ENCODE measurements at regions not wholly inside any gene's neighbourhood (a gene's known extent, or its start where the extent isn't known, plus 50 kb on each side); places are given as distances from the start of the nearest gene placed in this dataset.

GRCh38 chr21:20644552-20644951, 353.7 kb upstream of the NCAM2 start:
- BruUV-seq (replicated peaks): no TSS peak
- Histone ChIP-seq H3K9me3 (ENCODE audit: control insufficient read depth, insufficient read depth, low read depth, low read length) (no peaks in the 10 kb centered on the region), H3K36me3 (ENCODE audit: control insufficient read depth, insufficient read depth, low read length) (no peaks in the 10 kb centered on the region), H3K4me1 (ENCODE audit: control insufficient read depth, insufficient read depth, low read length) (no peaks in the 10 kb centered on the region), H3K27ac (ENCODE audit: low read length) (no peak overlapping the region), H3K4me3 (ENCODE audit: low read depth in 2 of 2, low read length in 2 of 2) (no peak overlapping the region), H3K27me3 (ENCODE audit: control insufficient read depth, insufficient read depth, low read length) (no peaks in the 10 kb centered on the region)
- DNase-seq (ENCODE audit: low read depth, low spot score) (no peak), ATAC-seq (no peak)
- TF ChIP-seq, protein P1, sequence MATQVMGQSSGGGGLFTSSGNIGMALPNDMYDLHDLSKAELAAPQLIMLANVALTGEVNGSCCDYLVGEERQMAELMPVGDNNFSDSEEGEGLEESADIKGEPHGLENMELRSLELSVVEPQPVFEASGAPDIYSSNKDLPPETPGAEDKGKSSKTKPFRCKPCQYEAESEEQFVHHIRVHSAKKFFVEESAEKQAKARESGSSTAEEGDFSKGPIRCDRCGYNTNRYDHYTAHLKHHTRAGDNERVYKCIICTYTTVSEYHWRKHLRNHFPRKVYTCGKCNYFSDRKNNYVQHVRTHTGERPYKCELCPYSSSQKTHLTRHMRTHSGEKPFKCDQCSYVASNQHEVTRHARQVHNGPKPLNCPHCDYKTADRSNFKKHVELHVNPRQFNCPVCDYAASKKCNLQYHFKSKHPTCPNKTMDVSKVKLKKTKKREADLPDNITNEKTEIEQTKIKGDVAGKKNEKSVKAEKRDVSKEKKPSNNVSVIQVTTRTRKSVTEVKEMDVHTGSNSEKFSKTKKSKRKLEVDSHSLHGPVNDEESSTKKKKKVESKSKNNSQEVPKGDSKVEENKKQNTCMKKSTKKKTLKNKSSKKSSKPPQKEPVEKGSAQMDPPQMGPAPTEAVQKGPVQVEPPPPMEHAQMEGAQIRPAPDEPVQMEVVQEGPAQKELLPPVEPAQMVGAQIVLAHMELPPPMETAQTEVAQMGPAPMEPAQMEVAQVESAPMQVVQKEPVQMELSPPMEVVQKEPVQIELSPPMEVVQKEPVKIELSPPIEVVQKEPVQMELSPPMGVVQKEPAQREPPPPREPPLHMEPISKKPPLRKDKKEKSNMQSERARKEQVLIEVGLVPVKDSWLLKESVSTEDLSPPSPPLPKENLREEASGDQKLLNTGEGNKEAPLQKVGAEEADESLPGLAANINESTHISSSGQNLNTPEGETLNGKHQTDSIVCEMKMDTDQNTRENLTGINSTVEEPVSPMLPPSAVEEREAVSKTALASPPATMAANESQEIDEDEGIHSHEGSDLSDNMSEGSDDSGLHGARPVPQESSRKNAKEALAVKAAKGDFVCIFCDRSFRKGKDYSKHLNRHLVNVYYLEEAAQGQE (IDR thresholded peaks at IDR 0.05; ENCODE audit: insufficient read depth in 1 of 2, low read depth in 2 of 2, low read length in 1 of 2): no peak
- TF ChIP-seq, protein P2, sequence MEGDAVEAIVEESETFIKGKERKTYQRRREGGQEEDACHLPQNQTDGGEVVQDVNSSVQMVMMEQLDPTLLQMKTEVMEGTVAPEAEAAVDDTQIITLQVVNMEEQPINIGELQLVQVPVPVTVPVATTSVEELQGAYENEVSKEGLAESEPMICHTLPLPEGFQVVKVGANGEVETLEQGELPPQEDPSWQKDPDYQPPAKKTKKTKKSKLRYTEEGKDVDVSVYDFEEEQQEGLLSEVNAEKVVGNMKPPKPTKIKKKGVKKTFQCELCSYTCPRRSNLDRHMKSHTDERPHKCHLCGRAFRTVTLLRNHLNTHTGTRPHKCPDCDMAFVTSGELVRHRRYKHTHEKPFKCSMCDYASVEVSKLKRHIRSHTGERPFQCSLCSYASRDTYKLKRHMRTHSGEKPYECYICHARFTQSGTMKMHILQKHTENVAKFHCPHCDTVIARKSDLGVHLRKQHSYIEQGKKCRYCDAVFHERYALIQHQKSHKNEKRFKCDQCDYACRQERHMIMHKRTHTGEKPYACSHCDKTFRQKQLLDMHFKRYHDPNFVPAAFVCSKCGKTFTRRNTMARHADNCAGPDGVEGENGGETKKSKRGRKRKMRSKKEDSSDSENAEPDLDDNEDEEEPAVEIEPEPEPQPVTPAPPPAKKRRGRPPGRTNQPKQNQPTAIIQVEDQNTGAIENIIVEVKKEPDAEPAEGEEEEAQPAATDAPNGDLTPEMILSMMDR (IDR thresholded peaks at IDR 0.05): no peak
- TF ChIP-seq POLR2AphosphoS5 (IDR thresholded peaks at IDR 0.05; ENCODE audit: low read depth, low read length): no peak
- TF ChIP-seq SIN3A (IDR thresholded peaks at IDR 0.05; ENCODE audit: borderline replicate concordance, insufficient read depth, low read depth, low read length): no peak
- no peak for TF ChIP-seq TCF7L2 (IDR thresholded peaks at IDR 0.05; ENCODE audit: low read depth, low read length)
- ChIA-PET CTCF (no interaction called here), POLR2A (no interaction called here)
- intact Hi-C loops (cut with micrococcal nuclease; ENCODE audit: unreplicated experiment) (no loop called here), in situ Hi-C loops (cut with HindIII; ENCODE audit: low pct_unique_long_range_greater_than_20kb, low sequenced_read_pairs) (no loop called here)

- no peaks in the 10 kb centered on the region for H3K9me3 ChIP-seq (ENCODE audit: control insufficient read depth, insufficient read depth, low read depth, low read length)
- no peak overlapping the region for H3K27ac ChIP-seq (ENCODE audit: low read length)
- no peaks in the 10 kb centered on the region for H3K36me3 ChIP-seq (ENCODE audit: control insufficient read depth, insufficient read depth, low read length)
- intact Hi-C loops (cut with micrococcal nuclease; ENCODE audit: unreplicated experiment) (no loop called here), in situ Hi-C loops (cut with HindIII; ENCODE audit: low pct_unique_long_range_greater_than_20kb, low sequenced_read_pairs) (no loop called here)
- no peaks in the 10 kb centered on the region for H3K27me3 ChIP-seq (ENCODE audit: control insufficient read depth, insufficient read depth, low read length)
- CTCF ChIA-PET: no interaction called here
- TF ChIP-seq, protein P1 (IDR thresholded peaks at IDR 0.05; ENCODE audit: insufficient read depth in 1 of 2, low read depth in 2 of 2, low read length in 1 of 2): no peak
- TF ChIP-seq, protein P2 (IDR thresholded peaks at IDR 0.05): no peak
- BruUV-seq (replicated peaks): no TSS peak
- DNase-seq (ENCODE audit: low read depth, low spot score) (no peak), ATAC-seq (no peak)
- no peaks in the 10 kb centered on the region for H3K4me1 ChIP-seq (ENCODE audit: control insufficient read depth, insufficient read depth, low read length)
- POLR2A ChIA-PET: no interaction called here
- no peak overlapping the region for H3K4me3 ChIP-seq (ENCODE audit: low read depth in 2 of 2, low read length in 2 of 2)
Measured at GRCh38 chr21:20645344-20645743, 352.9 kb upstream of the NCAM2 start.
